ENCODE measurements at regions not wholly inside any gene's neighbourhood (a gene's known extent, or its start where the extent isn't known, plus 50 kb on each side); places are given as distances from the start of the nearest gene placed in this dataset.

GRCh38 chr4:134313591-134313990 is 112.0 kb upstream of the PABPC4L start:
- no peak for DNase-seq
- H3K27me3 ChIP-seq (replicated peaks) = no peaks in the 10 kb centered on the region
- H3K4me3 ChIP-seq (ENCODE audit: low read depth, low read length) = no peak overlapping the region
- no peak for TF ChIP-seq CTCF (IDR thresholded peaks at IDR 0.05; ENCODE audit: low read depth, low read length, missing control alignments)
- in situ Hi-C loops (cut with HindIII; ENCODE audit: low pct_ligation_motif_present, low sequenced_read_pairs) = no loop called here
- no peaks in the 10 kb centered on the region for H3K36me3 ChIP-seq (replicated peaks)
- no peak overlapping the region for H3K27ac ChIP-seq

GRCh38 chr4:134309715-134310114 is 108.1 kb upstream of the PABPC4L start:
- DNase-seq = no peak
- in situ Hi-C loops (cut with HindIII; ENCODE audit: low pct_ligation_motif_present, low sequenced_read_pairs) = no loop called here
- Histone ChIP-seq H3K4me3 (ENCODE audit: low read depth, low read length) (no peak overlapping the region), H3K36me3 (replicated peaks) (no peaks in the 10 kb centered on the region), H3K27ac (no peak overlapping the region), H3K27me3 (replicated peaks) (no peaks in the 10 kb centered on the region)
- TF ChIP-seq CTCF (IDR thresholded peaks at IDR 0.05; ENCODE audit: low read depth, low read length, missing control alignments) = no peak

- in situ Hi-C loops (cut with HindIII; ENCODE audit: low pct_ligation_motif_present, low sequenced_read_pairs) = no loop called here
- Histone ChIP-seq H3K4me3 (ENCODE audit: low read depth, low read length) (no peak overlapping the region), H3K27ac (no peak overlapping the region), H3K36me3 (replicated peaks) (no peaks in the 10 kb centered on the region), H3K27me3 (replicated peaks) (no peaks in the 10 kb centered on the region)
- TF ChIP-seq CTCF (IDR thresholded peaks at IDR 0.05; ENCODE audit: low read depth, low read length, missing control alignments) = no peak
- no peak for DNase-seq
Measured at GRCh38 chr4:134308910-134309309, 107.3 kb upstream of the PABPC4L start.

GRCh38 chr4:134298313-134298712 is 96.7 kb upstream of the PABPC4L start:
- Histone ChIP-seq H3K4me3 (ENCODE audit: low read depth, low read length) (no peak overlapping the region), H3K27ac (no peak overlapping the region), H3K27me3 (replicated peaks) (no peaks in the 10 kb centered on the region), H3K36me3 (replicated peaks) (no peaks in the 10 kb centered on the region)
- in situ Hi-C loops (cut with HindIII; ENCODE audit: low pct_ligation_motif_present, low sequenced_read_pairs) = no loop called here
- no peak for DNase-seq
- TF ChIP-seq CTCF (IDR thresholded peaks at IDR 0.05; ENCODE audit: low read depth, low read length, missing control alignments) = no peak

- in situ Hi-C loops (cut with HindIII; ENCODE audit: low pct_ligation_motif_present, low sequenced_read_pairs) = no loop called here
- Histone ChIP-seq H3K4me3 (ENCODE audit: low read depth, low read length) (no peak overlapping the region), H3K36me3 (replicated peaks) (no peaks in the 10 kb centered on the region), H3K27ac (no peak overlapping the region), H3K27me3 (replicated peaks) (no peaks in the 10 kb centered on the region)
- no peak for TF ChIP-seq CTCF (IDR thresholded peaks at IDR 0.05; ENCODE audit: low read depth, low read length, missing control alignments)
- no peak for DNase-seq
Measured at GRCh38 chr4:134297765-134298164, 96.2 kb upstream of the PABPC4L start.

GRCh38 chr4:134282680-134283079 is 81.1 kb upstream of the PABPC4L start:
- H3K27ac ChIP-seq = no peak overlapping the region
- in situ Hi-C loops (cut with HindIII; ENCODE audit: low pct_ligation_motif_present, low sequenced_read_pairs) = no loop called here
- no peak for DNase-seq
- no peak overlapping the region for H3K4me3 ChIP-seq (ENCODE audit: low read depth, low read length)
- H3K27me3 ChIP-seq (replicated peaks) = no peaks in the 10 kb centered on the region
- no peaks in the 10 kb centered on the region for H3K36me3 ChIP-seq (replicated peaks)
- no peak for TF ChIP-seq CTCF (IDR thresholded peaks at IDR 0.05; ENCODE audit: low read depth, low read length, missing control alignments)
